ENCODE measurements at regions not wholly inside any gene's neighbourhood (a gene's known extent, or its start where the extent isn't known, plus 50 kb on each side); places are given as distances from the start of the nearest gene placed in this dataset.

DNA sequence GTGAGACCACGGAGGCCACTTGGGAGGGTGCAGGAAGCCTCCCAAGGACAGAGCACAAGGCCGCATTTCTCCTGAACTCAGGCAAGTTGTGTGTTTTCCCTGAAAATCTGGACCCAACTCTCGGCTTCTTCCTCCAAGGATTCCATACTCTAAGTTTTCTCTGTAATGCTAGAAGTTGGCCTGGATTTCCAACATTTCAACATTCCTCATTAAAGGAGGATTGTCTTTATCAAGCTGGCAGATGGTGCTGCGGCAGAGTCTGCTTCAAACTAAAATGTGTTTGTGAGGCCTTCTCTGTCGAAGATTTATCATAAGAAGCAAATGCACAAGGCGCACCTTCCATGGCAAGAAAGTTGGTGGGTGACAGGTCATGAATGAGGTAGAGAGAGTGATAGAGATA is 94.4 kb upstream of the SATB2 start:
- no peak for TF ChIP-seq KLF1 (tag by site-specific recombination; IDR thresholded peaks at IDR 0.05)
- TF ChIP-seq HOXA7 (CRISPR knock-in tag; IDR thresholded peaks at IDR 0.05; ENCODE audit: borderline replicate concordance): no peak
- no peak for TF ChIP-seq ZNF660 (tag by site-specific recombination; IDR thresholded peaks at IDR 0.05)

All from HEK293 (cell line).